Stimulated activated naive B cell treated with anti-CD40 and anti-IgM and Interleukin-4, amounts not matched to agents 10 μg/mL and 1 μg/mL and 100 μg/mL, for 72 hours (primary cell): ENCODE measurements at regions not wholly inside any gene's neighbourhood (a gene's known extent, or its start where the extent isn't known, plus 50 kb on each side); places are given as distances from the start of the nearest gene placed in this dataset.

Experiments
- ATAC-seq, 2 donors: fragments of 150-1000 bp; cut with Tn5 transposase; replicated peaks; 2 replicates each; pipeline ENCODE4 v1.10.0; 2021; ENCODE audit warnings: moderate library complexity in 1 of 2
- DNase-seq: peaks from one replicate; pipeline ENCODE4 v3.0.0; 2021
- H3K27ac Mint-ChIP-seq: one replicate; pipeline ENCODE4 v1.8.0; 2022; ENCODE audit warnings: mild to moderate bottlenecking, mixed read lengths
- H3K27me3 Mint-ChIP-seq, 2 donors: one replicate each; pipeline ENCODE4 v1.8.0; 2022; ENCODE audit warnings: mixed read lengths in 2 of 2
- H3K36me3 Mint-ChIP-seq, 2 donors: one replicate each; pipeline ENCODE4 v1.8.0; 2022; ENCODE audit warnings: mixed read lengths in 2 of 2, mild to moderate bottlenecking in 1 of 2
- H3K4me1 Mint-ChIP-seq, 2 donors: one replicate each; pipeline ENCODE4 v1.8.0; 2022; ENCODE audit warnings: mixed read lengths in 2 of 2, mild to moderate bottlenecking in 1 of 2
- H3K4me3 Mint-ChIP-seq, 2 donors: one replicate each; pipeline ENCODE4 v1.8.0; 2022; ENCODE audit warnings: mild to moderate bottlenecking in 2 of 2, mixed read lengths in 2 of 2, moderate library complexity in 1 of 2
- H3K9me3 Mint-ChIP-seq, 2 donors: one replicate each; pipeline ENCODE4 v1.8.0; 2022; ENCODE audit warnings: mixed read lengths in 2 of 2, mild to moderate bottlenecking in 1 of 2

DNA sequence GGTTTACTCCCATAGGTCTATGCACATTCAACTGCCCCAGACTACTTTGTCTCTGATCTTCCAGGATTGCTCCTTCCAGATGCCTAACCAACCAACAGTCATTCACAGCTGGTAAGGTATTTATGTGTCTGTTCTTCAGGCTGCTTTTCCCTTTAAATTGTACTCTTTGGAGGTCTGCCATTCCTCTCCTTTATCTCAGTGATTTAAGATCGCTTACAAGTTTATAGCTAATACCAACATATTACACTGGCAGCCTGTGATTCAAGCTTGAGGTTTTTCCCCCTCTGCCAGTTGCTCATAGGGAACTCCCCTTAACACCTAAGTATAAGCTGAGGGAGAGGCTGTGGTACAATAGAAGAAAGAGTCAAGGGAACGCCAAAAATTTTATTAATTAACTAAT is 711.7 kb upstream of the EDIL3 start:
- ATAC-seq (no peak), DNase-seq (no peak)
- H3K27me3 Mint-ChIP-seq: no peaks in the 10 kb centered on the region
- H3K36me3 Mint-ChIP-seq: no peaks in the 10 kb centered on the region
- H3K4me1 Mint-ChIP-seq: no peaks in the 10 kb centered on the region
- no peak overlapping the region for H3K4me3 Mint-ChIP-seq
- H3K9me3 Mint-ChIP-seq: peaks cover 7 to 9% of the 10 kb centered on the region in 2 donors
- H3K27ac Mint-ChIP-seq: no peak overlapping the region

DNA sequence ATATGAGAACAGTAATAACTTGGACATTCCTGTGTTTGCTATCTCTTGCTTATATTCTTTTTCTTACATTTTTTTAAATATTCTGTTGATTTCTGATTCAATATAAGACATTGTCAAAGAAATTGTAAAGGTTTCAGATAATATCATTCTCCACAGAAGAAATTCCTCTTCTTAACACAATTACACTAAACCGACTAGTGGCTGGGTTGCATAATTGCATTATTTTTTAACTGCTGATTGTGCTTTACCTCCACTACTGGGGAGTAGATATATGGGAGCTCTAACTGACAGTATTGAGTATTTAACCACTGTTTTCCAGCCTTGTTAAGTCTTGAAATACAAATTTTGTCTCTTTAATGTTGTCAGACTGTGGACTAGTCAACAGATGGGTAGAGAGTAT is 723.8 kb upstream of the EDIL3 start:
- no peaks in the 10 kb centered on the region for H3K36me3 Mint-ChIP-seq
- H3K4me3 Mint-ChIP-seq: no peak overlapping the region
- no peak for DNase-seq
- no peaks in the 10 kb centered on the region for H3K9me3 Mint-ChIP-seq
- H3K27me3 Mint-ChIP-seq: no peaks in the 10 kb centered on the region
- H3K27ac Mint-ChIP-seq: no peak overlapping the region
- ATAC-seq: no peak
- H3K4me1 Mint-ChIP-seq: no peaks in the 10 kb centered on the region

DNA sequence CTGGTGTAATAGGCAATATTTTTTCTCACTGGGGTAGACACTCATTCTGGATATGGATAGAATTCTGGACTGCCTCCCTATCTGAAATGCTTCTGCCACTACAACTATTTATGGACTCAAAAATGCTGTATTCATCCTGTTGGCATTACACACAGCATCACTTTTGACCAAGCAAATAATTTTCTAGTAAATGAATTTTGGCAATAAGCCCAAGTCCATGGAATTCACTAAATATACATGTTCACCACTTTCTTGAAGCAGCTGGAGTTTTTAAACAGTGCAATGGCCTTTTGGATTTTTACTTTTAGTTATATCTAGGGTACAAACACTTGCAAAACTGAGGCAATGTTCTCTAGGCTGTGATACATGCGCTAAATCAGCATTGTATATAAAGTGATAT is 724.9 kb upstream of the EDIL3 start:
- Mint-ChIP-seq H3K36me3 (no peaks in the 10 kb centered on the region), H3K4me3 (no peak overlapping the region), H3K27me3 (no peaks in the 10 kb centered on the region), H3K27ac (no peak overlapping the region), H3K4me1 (no peaks in the 10 kb centered on the region), H3K9me3 (no peaks in the 10 kb centered on the region)
- DNase-seq (no peak), ATAC-seq (no peak)

DNA sequence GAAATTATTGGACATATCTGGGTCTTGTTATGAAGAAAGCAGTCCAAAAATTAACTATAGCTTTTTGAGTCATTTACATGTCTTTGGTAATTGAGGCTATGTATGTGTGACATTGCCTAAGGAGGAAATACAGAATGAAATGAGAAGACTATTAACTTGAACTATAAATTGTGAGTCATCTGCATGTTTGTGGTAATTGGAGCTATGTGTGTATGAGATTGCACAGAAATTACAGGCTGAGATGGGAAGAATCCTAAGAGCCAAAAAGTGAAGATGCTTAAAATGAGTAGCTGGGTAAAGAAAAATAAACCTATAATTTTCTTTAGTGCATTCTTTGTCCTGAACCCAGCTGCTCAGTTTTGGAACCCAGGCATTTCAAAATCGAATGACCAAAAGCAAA is 747.6 kb upstream of the EDIL3 start:
- Mint-ChIP-seq H3K9me3 (peaks cover 2 to 5% of the 10 kb centered on the region in 2 donors), H3K27me3 (no peaks in the 10 kb centered on the region), H3K4me1 (no peaks in the 10 kb centered on the region), H3K4me3 (no peak overlapping the region), H3K36me3 (no peaks in the 10 kb centered on the region), H3K27ac (no peak overlapping the region)
- ATAC-seq: no peak
- no peak for DNase-seq

DNA sequence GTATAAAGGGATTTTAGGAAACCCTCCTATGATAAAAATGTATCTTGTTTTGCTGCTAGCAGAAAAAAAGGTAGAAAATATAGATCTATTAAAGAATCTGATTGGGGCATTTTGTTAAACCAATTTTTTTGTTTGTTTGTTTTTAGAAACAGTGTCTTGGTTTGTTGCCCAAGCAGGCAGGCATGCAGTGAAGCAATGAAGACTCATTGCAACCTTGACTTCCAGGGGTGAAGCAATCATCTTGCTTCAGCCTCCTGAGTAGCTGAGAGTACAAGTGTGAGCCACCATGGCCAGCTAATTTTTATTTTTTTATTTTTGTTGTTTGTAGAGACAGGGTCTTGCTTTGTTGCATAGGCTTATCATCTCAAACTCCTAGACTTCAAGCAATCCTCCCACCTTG is 755.8 kb upstream of the EDIL3 start:
- ATAC-seq (no peak), DNase-seq (no peak)
- Mint-ChIP-seq H3K9me3 (peaks cover 0 to 3% of the 10 kb centered on the region in 2 donors), H3K27me3 (no peaks in the 10 kb centered on the region), H3K4me3 (no peak overlapping the region), H3K27ac (no peak overlapping the region), H3K4me1 (no peaks in the 10 kb centered on the region), H3K36me3 (no peaks in the 10 kb centered on the region)

DNA sequence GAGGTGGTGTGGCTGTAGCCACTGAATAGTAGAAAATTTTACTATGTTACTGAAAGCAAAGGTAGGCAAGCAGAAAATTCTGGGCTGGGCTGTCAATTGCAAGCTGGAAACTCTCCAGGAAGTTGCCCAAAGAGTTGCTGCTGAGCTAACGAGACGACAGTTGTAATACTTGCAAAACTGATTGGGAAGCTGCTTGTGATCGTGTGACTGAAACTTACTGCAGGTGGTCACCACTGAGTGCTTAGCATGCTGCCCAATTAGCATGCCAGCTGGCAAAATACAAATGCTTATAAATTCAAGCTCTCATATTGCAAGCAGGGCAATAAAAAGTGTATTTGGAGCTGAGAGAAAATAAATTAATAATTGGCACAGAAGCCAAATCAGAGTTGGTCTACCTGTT is 758.5 kb upstream of the EDIL3 start:
- no peak for DNase-seq
- no peak for ATAC-seq
- H3K4me1 Mint-ChIP-seq: no peaks in the 10 kb centered on the region
- no peaks in the 10 kb centered on the region for H3K36me3 Mint-ChIP-seq
- no peak overlapping the region for H3K4me3 Mint-ChIP-seq
- H3K27me3 Mint-ChIP-seq: no peaks in the 10 kb centered on the region
- H3K9me3 Mint-ChIP-seq: no peaks in the 10 kb centered on the region
- no peak overlapping the region for H3K27ac Mint-ChIP-seq

DNA sequence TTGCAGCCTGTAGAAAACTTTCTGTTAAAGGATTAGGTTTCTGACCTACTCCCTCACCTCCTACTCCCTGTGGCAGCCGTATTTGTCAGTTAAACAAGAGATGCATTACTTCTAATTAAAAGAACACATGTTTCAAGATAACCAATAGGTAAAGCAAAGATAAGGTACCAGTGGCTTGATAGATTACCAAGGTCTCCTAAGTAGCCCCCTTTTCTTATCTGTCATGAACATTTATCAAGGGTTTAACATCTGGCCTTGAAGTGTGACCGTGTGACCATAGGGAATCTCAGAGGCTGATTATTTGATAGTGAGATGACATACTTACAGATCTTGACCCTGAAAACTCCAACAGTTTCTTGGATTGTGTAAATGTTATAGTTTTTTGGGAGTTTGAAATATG is 764.0 kb upstream of the EDIL3 start:
- ATAC-seq (no peak), DNase-seq (no peak)
- H3K27me3 Mint-ChIP-seq: no peaks in the 10 kb centered on the region
- H3K36me3 Mint-ChIP-seq: no peaks in the 10 kb centered on the region
- H3K9me3 Mint-ChIP-seq: no peaks in the 10 kb centered on the region
- H3K4me1 Mint-ChIP-seq: no peaks in the 10 kb centered on the region
- no peak overlapping the region for H3K27ac Mint-ChIP-seq
- H3K4me3 Mint-ChIP-seq: no peak overlapping the region

DNA sequence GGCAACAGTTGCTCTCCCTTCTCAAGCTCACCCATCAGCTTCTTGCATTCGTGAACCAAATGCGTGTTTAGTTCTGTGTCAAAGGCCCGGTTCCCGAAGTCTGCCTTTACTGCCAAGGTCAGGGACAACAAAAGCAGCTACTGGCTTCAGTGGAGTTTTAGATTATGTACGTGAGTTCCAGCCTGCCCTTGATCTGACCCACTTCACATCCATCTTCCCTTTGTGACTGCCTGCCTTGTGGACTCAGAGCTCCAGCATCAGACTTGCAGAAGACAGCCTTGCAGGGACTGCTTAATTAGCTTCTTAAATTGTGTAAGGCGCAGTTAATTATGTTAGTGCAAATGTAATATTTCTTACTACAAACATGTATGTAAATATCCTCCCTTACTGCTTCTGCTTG is 774.7 kb upstream of the EDIL3 start:
- H3K27me3 Mint-ChIP-seq: no peaks in the 10 kb centered on the region
- no peaks in the 10 kb centered on the region for H3K4me1 Mint-ChIP-seq
- no peaks in the 10 kb centered on the region for H3K36me3 Mint-ChIP-seq
- no peak overlapping the region for H3K27ac Mint-ChIP-seq
- peaks cover 1 to 3% of the 10 kb centered on the region in 2 donors for H3K9me3 Mint-ChIP-seq
- ATAC-seq (no peak), DNase-seq (no peak)
- no peak overlapping the region for H3K4me3 Mint-ChIP-seq

DNA sequence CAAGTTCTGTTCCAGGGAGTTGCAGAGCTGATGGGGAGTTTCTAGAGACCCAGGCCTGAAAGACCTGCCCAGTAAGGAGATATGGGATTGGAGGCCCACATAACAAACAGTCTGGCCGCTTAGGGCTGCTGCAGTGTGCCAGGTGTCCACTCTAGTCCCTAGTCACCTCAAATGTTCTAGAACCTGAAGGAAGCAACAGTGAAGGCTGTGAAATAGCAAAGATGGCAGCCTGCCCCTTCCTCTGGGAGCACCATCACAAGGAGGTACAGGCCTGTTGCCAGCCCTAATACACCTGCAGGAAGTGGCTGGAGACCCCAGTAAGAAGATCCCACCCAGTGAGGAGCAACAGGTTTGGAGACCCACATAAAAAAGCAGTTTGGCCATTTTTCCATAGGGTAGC is 783.8 kb upstream of the EDIL3 start:
- H3K27ac Mint-ChIP-seq: no peak overlapping the region
- H3K36me3 Mint-ChIP-seq: no peaks in the 10 kb centered on the region
- no peaks in the 10 kb centered on the region for H3K4me1 Mint-ChIP-seq
- no peak for DNase-seq
- ATAC-seq: no peak
- H3K4me3 Mint-ChIP-seq: no peak overlapping the region
- H3K27me3 Mint-ChIP-seq: no peaks in the 10 kb centered on the region
- H3K9me3 Mint-ChIP-seq: peaks cover 8 to 11% of the 10 kb centered on the region in 2 donors

DNA sequence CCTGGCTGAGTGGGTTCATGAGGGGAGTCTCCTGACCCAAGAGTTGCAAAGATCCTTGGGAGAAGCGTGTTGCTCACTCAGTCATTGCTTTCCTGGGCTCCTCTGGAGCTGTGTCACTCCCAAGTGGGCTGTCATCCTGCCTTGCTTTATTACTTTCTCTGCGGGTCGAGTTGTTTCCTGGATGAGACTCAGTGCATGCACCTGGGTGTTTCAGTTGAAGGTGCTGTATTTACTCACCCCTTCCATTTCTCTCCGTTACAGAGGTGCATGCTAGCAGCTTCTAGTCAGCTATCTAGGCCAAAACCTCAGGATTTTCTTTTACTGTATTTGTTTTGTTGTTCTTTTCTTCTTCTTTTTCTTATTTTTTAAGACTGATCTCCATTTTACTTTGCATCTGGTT is 785.5 kb upstream of the EDIL3 start:
- Mint-ChIP-seq H3K27ac (no peak overlapping the region), H3K36me3 (no peaks in the 10 kb centered on the region), H3K4me1 (no peaks in the 10 kb centered on the region), H3K9me3 (peaks cover 8 to 10% of the 10 kb centered on the region in 2 donors), H3K4me3 (no peak overlapping the region), H3K27me3 (no peaks in the 10 kb centered on the region)
- DNase-seq (no peak), ATAC-seq (peak in 1 of 2 donors; percentile 4)

DNA sequence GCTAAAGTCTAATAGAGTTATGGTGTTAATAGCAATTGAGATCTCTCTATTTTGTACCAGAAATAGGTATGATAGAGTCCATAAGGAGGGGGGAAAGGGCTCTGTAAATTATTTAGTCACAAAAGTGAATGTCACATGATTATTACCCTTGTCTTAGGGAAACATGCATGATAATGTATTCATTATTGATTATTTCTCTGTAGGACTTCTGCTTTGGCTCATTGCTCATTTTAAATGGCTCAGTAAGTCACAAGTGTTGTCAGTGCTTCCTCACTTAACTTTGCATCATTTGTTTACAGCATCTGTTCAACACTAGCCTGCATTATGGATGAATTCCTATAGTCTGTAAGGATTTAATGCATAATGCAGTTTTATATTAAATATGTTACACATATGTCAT is 788.8 kb upstream of the EDIL3 start:
- DNase-seq (no peak), ATAC-seq (no peak)
- no peaks in the 10 kb centered on the region for H3K9me3 Mint-ChIP-seq
- no peaks in the 10 kb centered on the region for H3K36me3 Mint-ChIP-seq
- no peak overlapping the region for H3K4me3 Mint-ChIP-seq
- no peak overlapping the region for H3K27ac Mint-ChIP-seq
- H3K4me1 Mint-ChIP-seq: no peaks in the 10 kb centered on the region
- H3K27me3 Mint-ChIP-seq: no peaks in the 10 kb centered on the region

DNA sequence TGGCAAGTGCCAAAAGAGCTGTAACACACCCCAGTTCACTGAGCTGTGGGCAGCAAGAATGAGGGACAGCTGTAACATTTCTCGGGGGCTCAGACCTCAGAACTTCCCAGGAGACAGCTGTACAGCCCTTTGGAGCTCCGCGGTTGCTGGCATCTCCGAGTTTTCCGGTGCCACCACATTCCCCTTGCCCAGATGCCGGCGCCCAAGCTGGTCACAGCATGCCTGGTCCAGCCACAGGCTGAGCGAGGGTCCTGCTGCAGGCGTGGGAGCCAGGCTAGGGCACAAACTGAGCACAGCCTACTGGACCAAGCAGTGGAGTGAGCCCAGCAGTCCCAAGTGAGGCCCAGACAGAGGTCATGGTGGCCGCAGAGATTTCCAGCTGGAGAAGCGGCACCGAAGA is 797.7 kb upstream of the EDIL3 start:
- Mint-ChIP-seq H3K36me3 (no peaks in the 10 kb centered on the region), H3K9me3 (peaks cover 4% of the 10 kb centered on the region in 2 donors), H3K27me3 (no peaks in the 10 kb centered on the region), H3K4me3 (no peak overlapping the region), H3K4me1 (no peaks in the 10 kb centered on the region), H3K27ac (no peak overlapping the region)
- ATAC-seq (no peak), DNase-seq (no peak)

DNA sequence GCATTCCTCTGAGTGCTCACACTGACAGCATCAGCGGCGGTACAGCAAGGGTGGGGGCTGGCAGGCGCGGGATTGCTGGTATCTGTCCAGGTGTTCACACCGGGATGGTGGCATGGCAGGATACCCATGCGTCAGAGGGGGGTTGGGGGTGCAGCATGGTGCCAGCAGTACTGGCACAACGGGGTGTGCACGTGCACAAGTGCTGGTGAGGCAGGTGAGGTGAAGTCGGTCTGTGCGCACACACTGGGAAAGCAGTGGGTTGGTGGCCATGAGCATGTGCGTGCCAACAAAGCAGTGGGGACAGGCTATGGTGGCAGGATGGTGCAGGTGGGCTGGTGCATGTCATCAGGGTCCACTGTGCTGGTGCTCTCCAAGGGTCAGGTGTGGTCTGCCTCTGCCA is 819.6 kb upstream of the EDIL3 start:
- H3K4me3 Mint-ChIP-seq: no peak overlapping the region
- no peaks in the 10 kb centered on the region for H3K4me1 Mint-ChIP-seq
- no peaks in the 10 kb centered on the region for H3K9me3 Mint-ChIP-seq
- no peaks in the 10 kb centered on the region for H3K36me3 Mint-ChIP-seq
- ATAC-seq (no peak), DNase-seq (no peak)
- H3K27ac Mint-ChIP-seq: no peak overlapping the region
- H3K27me3 Mint-ChIP-seq: no peaks in the 10 kb centered on the region

DNA sequence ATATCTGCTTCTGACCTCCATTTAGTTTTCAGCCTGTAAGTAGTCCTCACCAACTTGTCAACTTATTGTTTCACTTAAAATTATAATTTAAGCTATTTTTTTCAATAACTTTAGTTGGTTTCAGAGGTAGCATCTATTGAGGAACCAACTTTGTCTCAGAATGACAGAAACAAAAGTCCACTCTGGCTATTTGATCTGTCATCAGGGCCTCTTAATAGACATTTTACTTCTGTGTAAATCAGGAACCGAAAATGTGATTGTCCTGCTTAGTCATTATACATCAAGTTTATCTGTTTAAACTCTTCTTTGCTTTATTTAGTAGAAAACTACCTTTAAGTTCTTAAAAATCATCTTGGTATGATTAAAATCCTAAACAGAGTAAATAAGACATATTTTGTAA is 820.8 kb upstream of the EDIL3 start:
- Mint-ChIP-seq H3K4me3 (no peak overlapping the region), H3K4me1 (no peaks in the 10 kb centered on the region), H3K36me3 (no peaks in the 10 kb centered on the region), H3K27ac (no peak overlapping the region), H3K27me3 (no peaks in the 10 kb centered on the region), H3K9me3 (no peaks in the 10 kb centered on the region)
- ATAC-seq (no peak), DNase-seq (no peak)

DNA sequence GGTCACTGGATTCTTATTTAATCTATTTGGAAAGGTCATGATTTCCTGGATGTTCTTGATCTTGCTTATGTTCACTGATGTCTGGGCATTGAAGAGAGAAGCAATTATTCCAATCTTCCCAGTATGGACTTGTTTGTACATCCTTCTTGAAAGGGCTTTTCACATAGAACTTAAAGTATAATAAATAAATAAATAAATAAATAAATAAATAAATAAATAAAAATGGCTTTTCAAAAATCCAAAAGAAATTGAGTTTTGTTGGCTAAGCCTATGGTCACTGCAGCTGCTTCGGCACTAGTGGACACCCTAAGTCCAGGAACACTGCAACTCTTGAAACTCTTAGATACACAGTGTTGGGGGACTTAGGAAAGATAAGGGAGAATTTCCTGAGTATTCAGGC is 840.7 kb upstream of the EDIL3 start:
- no peaks in the 10 kb centered on the region for H3K27me3 Mint-ChIP-seq
- DNase-seq: no peak
- ATAC-seq: no peak
- no peak overlapping the region for H3K4me3 Mint-ChIP-seq
- peaks cover 2 to 4% of the 10 kb centered on the region in 2 donors for H3K9me3 Mint-ChIP-seq
- H3K4me1 Mint-ChIP-seq: no peaks in the 10 kb centered on the region
- no peak overlapping the region for H3K27ac Mint-ChIP-seq
- no peaks in the 10 kb centered on the region for H3K36me3 Mint-ChIP-seq

DNA sequence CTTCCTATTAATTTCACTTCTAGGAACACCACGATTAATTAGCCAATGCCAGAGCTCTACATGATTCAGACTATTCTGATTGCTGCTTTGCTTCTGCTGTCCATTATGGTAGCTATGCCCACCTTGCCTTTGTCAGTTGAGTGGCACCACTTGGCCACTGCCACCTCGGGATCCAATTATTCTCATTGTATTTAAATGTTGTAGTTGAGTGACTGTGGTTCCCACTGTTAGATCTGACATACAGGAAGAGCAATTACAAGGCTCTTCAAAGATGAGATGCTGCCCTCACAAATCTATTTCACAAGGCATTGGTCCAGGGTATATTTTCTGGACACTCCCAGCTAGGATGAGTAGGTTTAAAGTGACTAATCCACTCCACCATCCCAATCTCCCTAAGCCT is 864.5 kb upstream of the EDIL3 start:
- no peak overlapping the region for H3K4me3 Mint-ChIP-seq

More for the DNA sequence above, 864.5 kb upstream of the EDIL3 start:
- Mint-ChIP-seq H3K27me3 (no peaks in the 10 kb centered on the region), H3K36me3 (no peaks in the 10 kb centered on the region), H3K27ac (no peak overlapping the region), H3K4me1 (no peaks in the 10 kb centered on the region), H3K9me3 (peaks cover 8% of the 10 kb centered on the region in 2 donors)
- ATAC-seq (no peak), DNase-seq (no peak)
